Gastroesophageal sphincter (tissue), 3 donors: ENCODE measurements at regions not wholly inside any gene's neighbourhood (a gene's known extent, or its start where the extent isn't known, plus 50 kb on each side); places are given as distances from the start of the nearest gene placed in this dataset.

Experiments used
- CTCF ChIP-seq, 4 experiments: fragments of 200-600 bp in 2 of 4; fragments of 450-650 bp in 2 of 4; sonication (generic) in 1 of 4; IDR thresholded peaks; one replicate each; pipeline ENCODE4 v1.5.1; 2017 to 2019; ENCODE audit warnings: antibody characterized with exemption in 4 of 4, mild to moderate bottlenecking in 2 of 4, moderate library complexity in 2 of 4
- POLR2A ChIP-seq, 2 donors: fragments of 450-650 bp; IDR thresholded peaks; one replicate each; pipeline ENCODE4 v1.6.1; 2017; ENCODE audit warnings: antibody characterized with exemption in 2 of 2, mild to moderate bottlenecking in 2 of 2, moderate library complexity in 1 of 2

- TF ChIP-seq CTCF (IDR thresholded peaks at IDR 0.05) (no peak), POLR2A (IDR thresholded peaks at IDR 0.05) (no peak)
These were observed 79.6 kb upstream of the PSMA6 start for GRCh38 chr14:35212471-35213142.
